RKO (cell line): ENCODE measurements at regions not wholly inside any gene's neighbourhood (a gene's known extent, or its start where the extent isn't known, plus 50 kb on each side); places are given as distances from the start of the nearest gene placed in this dataset.

Experiments used
- DNase-seq: peaks from one replicate; pipeline ENCODE4 v3.0.0-alpha.2; 2016; ENCODE audit warnings: low spot score

DNA sequence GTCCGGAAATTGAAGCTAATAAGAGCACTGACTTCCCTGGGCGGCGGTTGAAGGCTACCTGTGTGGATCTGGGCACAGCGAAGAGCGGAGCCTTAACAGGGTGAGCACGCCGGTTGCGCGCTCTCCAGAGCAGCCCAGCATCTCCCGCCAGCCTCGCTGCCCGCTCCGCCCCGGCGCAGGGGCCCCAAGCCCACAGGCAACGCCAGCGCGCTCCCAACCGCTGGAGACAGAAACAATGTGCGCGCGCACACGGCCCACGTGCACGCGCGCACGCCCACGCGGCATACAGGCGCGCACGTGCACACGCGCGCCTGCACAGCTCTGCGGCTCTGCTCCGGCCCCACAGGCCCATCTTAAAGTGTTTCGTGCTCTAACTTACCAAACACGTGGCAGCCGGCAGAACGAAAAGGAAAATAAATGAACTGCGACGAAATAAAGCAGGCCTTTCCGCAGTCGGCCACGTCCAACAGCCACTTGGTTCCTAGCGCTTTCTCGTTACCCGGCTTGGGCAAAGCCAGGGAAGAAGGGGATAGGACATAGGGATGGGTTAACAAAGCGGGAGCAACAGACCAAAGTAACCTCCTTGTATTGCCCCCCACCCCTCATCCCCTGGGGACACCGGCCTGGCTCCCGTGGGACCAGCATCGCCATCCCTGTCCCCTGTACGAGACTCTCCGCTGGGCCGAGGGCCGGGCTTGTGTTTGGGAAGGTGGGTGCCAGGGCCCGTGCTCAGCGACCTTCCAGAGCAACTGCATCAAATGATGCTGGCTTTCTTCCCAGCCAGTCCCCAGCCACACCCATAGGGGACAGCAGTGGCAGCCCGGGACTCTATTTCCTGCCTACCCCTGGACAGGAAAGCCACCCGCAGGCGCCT is 203.7 kb downstream of the ABHD5 start:
- no peak for DNase-seq

DNA sequence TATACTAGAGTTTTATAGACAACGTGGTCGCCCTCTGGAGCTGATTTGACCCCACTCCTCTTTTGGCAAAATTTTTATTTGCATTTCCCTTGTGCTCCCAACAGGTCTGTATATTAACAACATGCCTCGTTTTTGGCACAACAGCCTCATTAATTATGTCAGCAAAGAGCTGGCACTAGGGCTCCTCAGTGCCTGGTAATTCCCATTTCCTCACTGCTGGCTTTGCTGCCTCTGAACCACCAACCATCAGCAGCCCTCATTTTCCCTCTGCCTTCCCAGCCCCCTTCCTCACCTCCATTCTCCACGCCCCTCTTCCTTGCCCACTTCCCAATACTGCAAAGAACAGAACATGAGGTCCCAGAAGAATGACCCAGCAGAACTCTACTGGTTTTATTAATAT is 204.8 kb downstream of the ABHD5 start:
- no peak for DNase-seq

DNA sequence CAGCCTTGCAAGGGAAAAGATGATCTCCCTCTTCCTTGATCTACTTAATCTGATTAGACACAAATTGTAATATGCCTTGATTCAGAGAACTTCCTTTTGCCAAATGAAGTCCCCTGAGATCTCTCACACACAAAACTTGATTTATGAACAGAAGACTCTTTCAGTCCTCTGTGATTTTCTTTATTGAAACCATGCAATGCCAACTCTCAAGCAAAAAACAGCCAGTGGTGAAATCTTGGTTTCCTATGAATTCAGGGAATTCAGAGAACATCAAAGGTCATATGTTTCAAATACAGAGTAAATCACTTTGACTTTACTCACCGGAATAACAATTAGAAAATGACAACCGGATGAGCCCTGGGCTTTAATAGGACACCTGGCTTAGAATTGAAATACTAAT is 211.7 kb downstream of the ABHD5 start:
- DNase-seq: no peak

DNA sequence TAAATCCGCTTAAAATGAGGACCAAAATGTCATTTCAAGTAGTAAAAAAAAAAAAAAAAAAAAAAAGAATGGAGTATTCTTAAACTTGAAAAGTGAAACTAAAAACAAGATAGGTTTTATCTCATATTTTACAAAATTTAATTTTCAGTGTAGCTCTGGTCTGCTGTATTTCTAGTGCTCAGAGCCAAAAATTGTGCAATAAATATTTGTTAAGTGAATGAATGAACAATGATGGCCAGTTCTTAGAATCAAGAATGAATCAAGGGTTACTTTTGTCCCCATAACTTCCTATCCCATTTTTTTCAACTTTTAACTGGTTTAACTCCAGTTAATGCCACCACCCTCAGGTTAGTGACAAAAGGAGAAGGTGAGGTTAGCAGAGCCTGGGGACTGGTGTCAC is 214.4 kb downstream of the ABHD5 start:
- DNase-seq: no peak

DNA sequence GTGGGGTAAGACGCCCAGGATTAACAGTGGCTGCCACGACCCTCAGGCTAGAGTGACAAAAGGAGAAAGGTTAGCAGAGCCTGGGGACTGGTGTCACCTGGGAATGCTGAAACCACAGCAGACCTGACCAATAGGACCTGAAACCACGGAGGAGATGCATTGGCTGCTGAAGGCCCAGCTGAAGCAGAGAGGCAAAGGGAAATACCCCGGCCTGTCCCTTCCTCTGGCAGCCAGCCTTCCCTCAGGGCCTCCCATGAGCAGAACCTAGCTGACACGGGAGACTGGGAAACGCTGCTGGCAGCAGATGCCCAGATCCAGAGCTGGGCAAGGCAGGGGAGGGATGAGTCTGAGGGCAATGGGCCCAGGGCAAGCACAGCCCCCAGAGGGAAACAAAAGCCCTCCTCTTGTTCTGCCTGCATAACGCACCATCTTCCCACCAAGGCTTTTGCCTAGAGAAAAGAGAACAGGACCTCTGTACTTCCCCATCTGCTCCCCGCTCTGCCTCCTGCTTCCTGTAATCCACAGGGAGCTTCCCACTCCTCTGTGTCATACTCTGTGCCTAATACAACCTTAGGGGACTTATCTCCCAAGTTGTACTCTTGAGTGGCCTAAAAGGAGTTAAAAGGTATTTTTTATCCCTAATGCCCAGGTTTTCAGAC is 216.2 kb downstream of the ABHD5 start:
- DNase-seq: no peak

DNA sequence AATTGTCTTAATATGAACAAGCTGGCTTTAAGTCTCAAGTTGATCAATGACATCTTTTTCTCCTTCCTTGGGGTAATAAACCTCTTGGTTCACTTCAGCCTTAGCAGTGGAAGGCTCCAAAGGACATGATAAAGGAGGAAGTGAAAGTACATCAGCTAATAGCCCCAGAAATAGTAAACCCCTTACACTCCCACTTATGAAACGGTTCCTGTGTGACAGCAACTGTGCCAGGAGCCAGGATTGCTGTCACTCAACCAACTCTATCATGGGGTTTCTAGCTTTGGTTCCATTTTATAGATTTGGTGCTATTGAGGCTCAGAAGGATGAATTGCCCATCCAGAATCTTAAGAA is 216.7 kb downstream of the ABHD5 start:
- no peak for DNase-seq

DNA sequence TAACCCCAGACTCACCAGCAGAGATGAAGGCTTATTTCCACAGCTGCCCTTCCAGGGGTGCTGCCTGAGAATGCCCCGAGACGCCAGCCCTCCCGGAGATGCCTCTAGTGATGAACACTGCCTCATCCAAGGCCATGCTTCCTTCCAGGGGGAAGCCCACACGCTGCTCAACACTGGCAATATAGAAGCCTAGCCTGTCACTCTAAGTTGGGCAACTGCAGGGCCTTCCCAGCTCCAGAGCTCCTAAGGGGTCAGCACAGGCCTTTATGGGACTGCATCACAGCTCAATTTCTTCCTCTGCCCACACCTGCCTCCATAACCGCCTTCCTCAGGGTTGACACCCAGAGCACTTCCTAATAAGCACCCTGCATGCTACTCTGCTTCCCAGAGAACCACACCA is 217.7 kb downstream of the ABHD5 start:
- DNase-seq: no peak

DNA sequence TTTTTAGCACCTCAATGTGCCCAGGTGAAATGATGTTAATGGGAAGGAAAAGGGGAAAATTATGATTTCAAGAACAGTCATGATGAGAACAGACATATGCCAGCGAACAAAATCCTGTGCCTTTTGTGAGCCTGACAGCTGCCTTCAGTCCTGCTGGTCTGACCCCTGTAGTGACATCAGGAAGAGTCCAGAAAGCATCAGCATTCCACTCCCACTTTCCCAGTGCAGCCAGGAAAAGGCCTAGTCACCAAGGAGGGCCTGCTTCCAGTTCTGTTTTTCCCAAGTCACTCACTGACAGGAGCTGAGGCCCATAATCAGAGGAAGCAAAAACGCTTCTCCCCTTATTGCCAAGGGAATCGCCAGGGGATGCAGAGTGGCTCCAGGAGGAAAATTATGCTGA is 218.4 kb downstream of the ABHD5 start:
- DNase-seq: no peak

DNA sequence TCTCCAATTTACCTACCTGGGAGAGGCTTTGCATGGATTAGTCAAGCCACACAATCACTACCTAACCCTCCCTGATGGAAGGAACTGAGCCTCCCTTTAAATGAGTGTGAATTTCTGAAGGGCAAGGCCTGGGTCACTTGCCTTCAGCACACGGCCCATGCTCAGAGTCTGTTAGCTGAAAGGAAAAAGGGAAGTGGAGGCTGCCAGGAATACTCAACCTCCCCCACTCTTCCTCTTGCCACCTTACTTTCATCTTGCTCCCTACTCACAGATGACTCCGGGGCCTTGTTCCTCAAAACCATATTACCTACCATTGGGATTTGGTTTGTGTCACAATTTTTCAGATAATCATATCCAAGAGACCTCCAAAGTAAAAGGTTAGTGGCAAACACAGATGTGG is 220.0 kb downstream of the ABHD5 start:
- no peak for DNase-seq

DNA sequence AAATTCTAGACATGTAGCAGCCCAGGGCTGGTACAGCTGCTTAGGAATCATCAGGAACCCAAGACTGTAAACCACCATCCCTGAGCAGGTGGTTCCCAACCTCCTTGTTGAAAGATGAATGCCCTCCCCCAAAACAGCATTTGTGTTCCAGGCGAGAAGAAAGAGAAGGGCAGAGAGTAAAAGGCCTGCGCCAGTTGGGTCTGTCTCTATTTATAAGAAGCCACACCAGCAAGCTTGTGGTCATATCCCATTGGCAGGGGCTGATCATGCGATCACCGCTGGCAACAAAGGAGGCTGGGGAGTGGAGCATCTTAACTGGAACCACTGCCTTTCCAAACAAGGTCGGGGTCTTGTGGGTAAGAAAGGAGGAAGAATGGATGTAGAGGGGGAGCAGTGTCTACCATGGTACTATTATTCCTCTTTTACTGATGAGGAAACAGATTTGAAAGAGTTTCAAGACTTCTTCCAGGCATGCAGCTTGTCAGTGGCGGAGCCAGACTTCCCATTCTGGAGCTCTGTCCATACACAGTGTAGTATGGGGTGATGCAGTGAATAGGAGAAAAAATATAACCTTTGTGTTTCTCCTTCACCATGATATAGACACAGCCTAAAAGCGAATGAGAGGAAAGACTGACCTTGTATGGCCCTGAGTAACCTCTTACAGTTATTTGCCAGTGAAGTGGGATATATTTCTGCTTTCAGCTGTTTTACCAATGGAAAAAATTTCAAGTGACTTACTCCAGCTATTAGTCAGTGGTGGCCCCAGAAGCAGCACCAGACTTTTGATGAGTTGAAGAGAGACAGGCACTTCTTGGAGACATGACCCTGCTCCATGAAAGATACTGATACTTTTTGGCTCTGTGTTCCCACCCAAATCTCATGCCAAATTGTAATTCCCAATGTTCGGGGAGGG is 222.6 kb downstream of the ABHD5 start:
- DNase-seq: no peak

DNA sequence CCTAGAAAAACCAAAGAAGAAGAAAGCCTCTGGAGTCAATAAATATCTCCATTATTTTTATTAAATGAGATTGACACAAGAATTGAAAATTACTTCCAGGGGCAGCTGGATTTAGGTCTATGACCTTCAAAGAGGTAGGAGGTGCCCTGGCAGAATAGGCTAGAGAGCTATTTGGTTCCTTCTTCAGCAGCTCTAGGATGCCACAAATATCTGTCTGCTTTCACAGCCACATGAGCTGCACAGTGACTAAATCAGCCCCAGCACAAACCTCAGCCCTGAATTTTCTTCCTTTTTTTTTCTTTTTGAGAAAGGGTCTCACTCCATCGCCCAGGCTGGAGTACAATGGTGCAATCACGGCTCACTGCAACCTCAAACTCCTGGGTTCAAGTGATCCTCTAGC is 223.5 kb downstream of the ABHD5 start:
- no peak for DNase-seq

DNA sequence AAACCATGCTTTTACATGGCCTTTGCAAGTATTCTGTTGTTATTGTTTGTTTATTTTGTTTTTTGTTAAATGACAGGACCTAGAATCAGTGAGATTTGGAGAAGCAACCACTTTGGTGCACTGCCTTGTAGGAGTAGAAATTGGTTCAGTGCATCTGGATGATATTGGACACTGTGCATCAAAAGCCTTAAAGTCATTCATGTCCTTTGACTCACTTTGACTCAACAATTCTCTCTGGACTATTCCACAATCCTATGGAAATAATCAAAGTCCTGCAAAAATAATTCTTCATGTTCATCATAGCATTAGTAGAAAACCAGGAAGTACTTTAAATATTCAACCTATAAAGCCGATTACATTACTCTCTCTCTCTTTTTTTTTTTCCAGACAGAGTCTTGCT is 224.8 kb downstream of the ABHD5 start:
- DNase-seq: no peak

DNA sequence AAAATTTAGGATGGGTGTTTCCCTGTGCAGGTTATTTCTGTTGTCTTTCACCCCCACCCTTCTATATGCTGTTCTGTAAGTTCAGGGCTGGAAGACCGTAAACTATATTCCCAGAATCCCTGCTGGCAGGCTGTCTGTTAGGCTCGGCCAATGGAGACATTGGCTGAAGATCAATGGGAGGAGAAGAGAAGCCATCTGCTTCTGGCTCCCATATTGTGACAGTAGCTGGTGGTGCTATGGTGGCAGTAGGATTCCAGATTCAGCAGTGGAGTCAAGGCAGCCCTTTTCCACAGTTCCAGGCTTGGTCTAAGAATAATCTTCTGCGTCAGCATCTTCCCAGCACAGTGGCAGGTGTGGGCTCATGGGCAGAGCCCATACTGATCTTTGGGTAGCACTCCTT is 226.6 kb downstream of the ABHD5 start:
- no peak for DNase-seq

DNA sequence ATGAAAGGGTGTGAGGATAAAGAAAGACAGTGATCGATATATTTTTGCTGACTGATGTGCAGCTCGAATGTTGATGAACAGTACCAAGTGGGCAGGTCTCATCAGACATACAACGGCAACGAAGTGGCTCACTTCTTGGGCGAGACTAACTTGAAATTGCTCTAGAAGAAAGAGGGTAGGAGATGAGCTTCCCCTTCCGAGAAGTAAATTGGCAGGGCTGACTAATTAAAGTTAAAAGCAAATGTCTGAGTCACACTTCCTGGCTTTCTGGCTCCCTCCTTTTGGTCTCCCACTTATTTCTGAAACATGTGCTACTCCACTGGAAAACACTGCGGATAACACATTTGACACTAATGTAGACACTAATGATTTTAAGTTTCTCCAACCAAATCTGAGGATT is 228.3 kb downstream of the ABHD5 start:
- DNase-seq: peak; percentile 56

DNA sequence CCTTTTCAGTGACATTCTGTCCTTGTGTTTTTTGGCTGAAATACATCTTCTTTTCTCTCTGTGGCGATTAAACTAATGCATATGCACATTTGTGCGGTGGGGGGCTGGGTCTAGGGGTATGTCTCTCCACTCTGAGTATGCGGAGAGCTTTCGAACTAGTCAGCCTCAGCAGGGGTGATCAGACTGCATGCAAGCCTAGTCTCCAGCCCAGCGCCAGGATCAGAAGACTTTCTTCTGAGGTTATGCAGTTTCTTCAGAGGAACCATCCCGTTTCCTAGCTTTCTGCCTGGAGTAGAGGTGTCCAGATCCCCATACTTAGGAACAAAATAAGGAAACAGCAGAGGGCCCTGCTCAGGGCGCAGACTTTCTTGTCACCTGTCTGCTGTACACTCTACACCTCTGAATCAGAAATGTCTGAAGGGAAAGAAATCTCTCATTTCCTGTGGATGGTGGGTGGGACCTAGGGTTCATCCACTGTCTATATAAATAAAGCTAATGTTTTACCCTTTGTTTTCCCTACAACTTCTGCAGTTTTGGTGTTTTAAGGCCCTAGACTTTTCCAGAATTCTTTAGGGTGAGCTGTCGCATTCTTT is 230.4 kb downstream of the ABHD5 start:
- DNase-seq: no peak

DNA sequence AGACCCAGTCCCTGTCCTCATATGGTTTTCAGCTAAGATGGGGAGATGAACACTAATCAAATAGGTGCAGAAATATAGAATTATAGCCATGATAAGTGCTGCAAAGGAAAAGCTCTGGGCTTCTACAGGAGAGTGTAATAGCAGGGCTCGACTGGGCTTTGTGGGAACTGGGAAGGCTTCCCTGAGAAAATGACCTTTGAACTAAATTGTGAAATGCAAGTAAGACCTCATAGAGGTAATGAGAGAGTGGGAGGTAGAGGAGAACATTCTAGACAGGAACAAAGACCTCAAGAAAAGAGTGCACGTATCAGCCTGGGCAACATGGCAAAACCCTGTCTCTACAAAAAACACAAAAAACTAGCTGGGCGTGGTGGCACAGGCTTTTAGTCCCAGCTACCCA is 231.6 kb downstream of the ABHD5 start:
- DNase-seq: no peak

DNA sequence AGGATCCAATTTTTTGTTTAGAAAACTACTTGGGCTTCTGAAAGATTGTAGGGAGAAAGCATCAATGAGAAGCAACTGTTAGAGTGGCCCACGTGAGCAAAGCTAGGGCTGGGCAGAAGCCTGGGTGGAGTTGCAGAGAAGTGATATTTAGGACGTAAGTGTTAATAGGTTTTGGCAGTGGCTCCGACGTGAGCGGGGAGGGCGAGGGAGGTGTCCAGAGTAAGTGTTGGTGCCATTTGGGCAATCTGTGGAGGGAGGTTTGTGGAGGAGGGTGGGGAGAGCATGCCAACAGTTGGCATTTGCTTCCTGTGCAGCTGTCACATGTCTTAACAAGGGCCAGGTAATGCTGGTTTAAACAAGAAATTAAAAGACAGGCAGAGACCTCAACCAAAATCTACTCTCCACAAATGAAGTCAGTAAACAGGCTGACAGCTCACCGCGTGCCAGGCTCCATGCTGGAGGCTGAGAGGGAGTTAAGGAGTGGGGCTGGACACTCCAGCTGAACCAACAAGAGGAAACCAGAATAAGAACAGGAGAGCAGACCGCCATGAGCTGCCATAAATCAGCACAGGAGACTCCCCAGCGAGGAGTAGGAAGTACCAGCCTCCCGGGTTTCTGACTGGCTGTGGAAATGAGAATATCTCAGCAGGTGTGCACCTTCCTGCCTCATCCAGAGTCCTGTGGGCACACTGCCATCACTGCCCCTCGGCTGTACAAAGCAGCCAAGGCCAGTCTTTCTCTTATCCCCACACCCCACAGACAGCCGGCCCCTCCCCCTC is 232.6 kb downstream of the ABHD5 start:
- DNase-seq: no peak

DNA sequence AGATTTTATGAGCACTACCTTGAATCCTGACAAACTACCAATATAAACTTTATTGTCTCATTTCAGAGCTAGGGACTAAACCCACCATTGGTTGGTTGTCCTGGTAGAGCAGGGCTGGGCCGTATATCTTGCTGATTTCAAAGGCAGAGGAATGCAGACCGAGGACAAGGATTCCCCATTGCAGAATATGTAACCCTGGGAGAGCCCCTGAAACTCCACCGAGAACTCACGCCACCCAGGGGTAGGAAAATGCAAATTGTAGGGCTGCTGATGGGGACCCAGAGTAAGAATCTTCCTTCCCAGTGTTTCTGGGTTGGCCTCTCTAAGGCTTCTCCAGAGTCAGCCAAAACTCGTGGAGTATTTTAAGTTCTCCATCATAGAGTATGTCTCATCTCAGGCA is 235.3 kb downstream of the ABHD5 start:
- DNase-seq: no peak

DNA sequence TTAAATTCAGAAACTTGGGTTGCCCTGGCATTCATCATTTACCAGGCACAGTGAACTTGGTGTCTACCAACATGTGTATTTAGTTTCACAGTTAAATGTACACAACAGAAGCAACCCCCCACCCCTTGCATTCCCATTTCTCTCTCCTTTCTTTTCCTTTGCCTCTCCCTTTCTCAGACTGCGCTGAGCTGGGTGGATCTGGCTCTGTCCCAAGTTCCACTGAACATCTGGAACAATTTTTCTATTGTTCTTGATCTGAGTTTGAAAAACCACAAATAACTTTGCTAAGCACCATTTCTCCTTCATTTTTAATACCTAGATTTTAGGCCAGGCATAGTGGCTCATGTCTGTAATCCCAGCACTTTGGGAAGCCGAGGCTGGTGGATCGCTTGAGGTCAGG is 242.2 kb downstream of the ABHD5 start:
- no peak for DNase-seq

DNA sequence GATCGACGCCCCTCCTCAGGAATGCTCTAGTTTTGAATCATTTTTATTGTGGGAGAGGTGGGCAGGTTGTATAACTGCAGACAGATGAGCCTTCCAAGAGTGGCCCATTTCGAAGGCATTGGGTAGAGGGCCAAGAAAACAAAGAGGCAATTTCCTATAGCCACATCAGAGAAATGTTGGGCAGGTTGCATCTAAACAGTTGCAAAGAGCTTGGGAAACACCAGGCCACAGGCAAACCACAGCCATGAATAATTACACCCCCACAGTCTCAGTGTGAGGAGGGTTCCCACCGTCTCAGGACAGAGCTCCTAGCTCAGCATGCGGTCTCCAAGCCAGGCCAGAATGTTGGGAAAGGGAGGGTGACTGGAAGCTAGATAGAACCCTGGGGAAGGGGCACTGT is 257.3 kb downstream of the ABHD5 start:
- DNase-seq: no peak

DNA sequence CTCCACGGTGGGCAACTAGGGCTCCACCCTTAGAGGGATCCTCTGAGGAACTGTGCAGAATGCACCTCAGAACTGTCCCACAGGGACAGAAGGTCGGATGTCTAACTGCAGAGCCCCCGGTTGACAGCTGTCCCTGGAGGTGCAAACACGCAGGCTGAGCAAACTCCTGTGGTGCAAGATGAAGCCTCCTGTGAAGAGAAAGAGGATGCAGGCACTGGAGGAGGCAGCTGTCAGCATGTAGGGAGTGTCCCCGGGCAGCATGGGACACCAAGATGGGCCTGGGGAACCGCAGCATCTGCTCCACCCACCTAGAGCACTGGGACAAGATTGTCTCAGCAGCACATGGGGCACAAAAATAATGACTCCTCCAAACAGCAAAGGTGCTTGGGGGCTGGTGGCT is 258.9 kb downstream of the ABHD5 start:
- DNase-seq: no peak

DNA sequence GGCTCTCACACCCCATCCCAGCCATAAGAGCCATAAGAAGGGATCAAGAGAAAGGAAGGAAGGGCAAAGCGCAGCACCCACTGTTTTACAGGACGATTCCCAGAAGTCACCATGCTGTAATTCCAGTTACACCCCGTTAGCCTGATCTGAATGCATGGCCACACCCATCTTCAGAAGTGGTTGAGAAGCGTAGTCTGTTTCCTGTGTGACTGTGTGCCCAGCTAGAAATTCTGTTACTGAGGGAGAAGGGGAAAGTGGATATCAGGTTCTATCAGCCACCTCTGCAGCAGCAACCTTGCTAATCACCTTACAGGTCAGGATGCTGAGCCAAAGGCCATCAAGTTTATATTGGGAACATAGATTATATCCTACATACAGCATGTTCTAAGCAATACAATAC is 260.0 kb downstream of the ABHD5 start:
- no peak for DNase-seq
